Stimulated activated CD4-positive, alpha-beta T cell treated with anti-CD3 and anti-CD28 coated beads, Interleukin-15, amount 100 ng/mL, for 1 hour (primary cell): ENCODE measurements at regions not wholly inside any gene's neighbourhood (a gene's known extent, or its start where the extent isn't known, plus 50 kb on each side); places are given as distances from the start of the nearest gene placed in this dataset.
"Not testable (repeated sequence)": the region's sequence is repeated elsewhere in the genome, so short reads cannot be mapped to it uniquely, and the experiment has no call there.

ENCODE experiments used
- DNase-seq, 2 donors: peaks; one replicate each; pipeline ENCODE4 v3.0.0-alpha.2; 2020; ENCODE audit warnings: low read depth in 1 of 2, low spot score in 1 of 2

GRCh38 chr10:4243651-4244050 lies 458.6 kb upstream of the KLF6 start:
- DNase-seq, result no peak

- DNase-seq, result no peak
These were observed 458.2 kb upstream of the KLF6 start for GRCh38 chr10:4243169-4243568.

GRCh38 chr10:4242561-4243035 lies 457.6 kb upstream of the KLF6 start:
- DNase-seq, result no peak

- no peak for DNase-seq
These were observed 456.8 kb upstream of the KLF6 start for GRCh38 chr10:4241724-4242345.

GRCh38 chr10:4240608-4241197 lies 455.7 kb upstream of the KLF6 start:
- DNase-seq, result no peak

- DNase-seq, result no peak
These were observed 454.2 kb upstream of the KLF6 start for GRCh38 chr10:4239186-4239585.

- not testable (repeated sequence) for DNase-seq
These were observed 451.9 kb upstream of the KLF6 start for GRCh38 chr10:4236905-4237304.

GRCh38 chr10:4234661-4235060 lies 449.7 kb upstream of the KLF6 start:
- no peak for DNase-seq

- no peak for DNase-seq
These were observed 446.4 kb upstream of the KLF6 start for GRCh38 chr10:4231439-4231838.

GRCh38 chr10:4230036-4230435 lies 445.0 kb upstream of the KLF6 start:
- no peak for DNase-seq

GRCh38 chr10:4229106-4229505 lies 444.1 kb upstream of the KLF6 start:
- DNase-seq, result no peak

- DNase-seq, result no peak
These were observed 442.6 kb upstream of the KLF6 start for GRCh38 chr10:4227586-4227985.

- no peak for DNase-seq
These were observed 442.0 kb upstream of the KLF6 start for GRCh38 chr10:4226941-4227540.

GRCh38 chr10:4224178-4224577 lies 439.2 kb upstream of the KLF6 start:
- no peak for DNase-seq

GRCh38 chr10:4221310-4221709 lies 436.3 kb upstream of the KLF6 start:
- not testable (repeated sequence) for DNase-seq

- no peak for DNase-seq
These were observed 434.9 kb upstream of the KLF6 start for GRCh38 chr10:4219901-4220300.

- no peak for DNase-seq
These were observed 432.6 kb upstream of the KLF6 start for GRCh38 chr10:4217653-4218052.

GRCh38 chr10:4217187-4217586 lies 432.2 kb upstream of the KLF6 start:
- no peak for DNase-seq

- no peak for DNase-seq
These were observed 431.7 kb upstream of the KLF6 start for GRCh38 chr10:4216726-4217125.

GRCh38 chr10:4215963-4216575 lies 431.1 kb upstream of the KLF6 start:
- DNase-seq, result no peak

GRCh38 chr10:4215485-4215884 lies 430.5 kb upstream of the KLF6 start:
- DNase-seq, result no peak

- DNase-seq, result no peak
These were observed 429.9 kb upstream of the KLF6 start for GRCh38 chr10:4214908-4215307.
